HEK293T (cell line): ENCODE measurements at regions not wholly inside any gene's neighbourhood (a gene's known extent, or its start where the extent isn't known, plus 50 kb on each side); places are given as distances from the start of the nearest gene placed in this dataset.
"Not testable (repeated sequence)": the region's sequence is repeated elsewhere in the genome, so short reads cannot be mapped to it uniquely, and the experiment has no call there.

Experiments used
- ARNT ChIP-seq: fragments of 450-650 bp; IDR thresholded peaks from 2 replicates; pipeline ENCODE4 v1.6.1; 2017; ENCODE audit warnings: mild to moderate bottlenecking
- FOXK2 ChIP-seq: fragments of 450-650 bp; IDR thresholded peaks from 2 replicates; pipeline ENCODE4 v1.6.1; 2016; ENCODE audit warnings: mild to moderate bottlenecking
- HDGF ChIP-seq: fragments of 450-650 bp; IDR thresholded peaks from 2 replicates; pipeline ENCODE4 v1.6.1; 2017; ENCODE audit warnings: antibody characterized with exemption, borderline replicate concordance
- NFRKB ChIP-seq: fragments of 450-650 bp; IDR thresholded peaks from 2 replicates; pipeline ENCODE4 v1.6.1; 2016; ENCODE audit warnings: mild to moderate bottlenecking, moderate library complexity
- SP1 ChIP-seq: fragments of 450-650 bp; IDR thresholded peaks from 2 replicates; pipeline ENCODE4 v1.6.1; 2017
- TARDBP ChIP-seq: fragments of 450-650 bp; IDR thresholded peaks from 2 replicates; pipeline ENCODE4 v1.6.1; 2016
- TF ChIP-seq, protein P1 (sequence below): fragments of 450-650 bp; IDR thresholded peaks from 2 replicates; pipeline ENCODE4 v1.6.1; 2016

DNA sequence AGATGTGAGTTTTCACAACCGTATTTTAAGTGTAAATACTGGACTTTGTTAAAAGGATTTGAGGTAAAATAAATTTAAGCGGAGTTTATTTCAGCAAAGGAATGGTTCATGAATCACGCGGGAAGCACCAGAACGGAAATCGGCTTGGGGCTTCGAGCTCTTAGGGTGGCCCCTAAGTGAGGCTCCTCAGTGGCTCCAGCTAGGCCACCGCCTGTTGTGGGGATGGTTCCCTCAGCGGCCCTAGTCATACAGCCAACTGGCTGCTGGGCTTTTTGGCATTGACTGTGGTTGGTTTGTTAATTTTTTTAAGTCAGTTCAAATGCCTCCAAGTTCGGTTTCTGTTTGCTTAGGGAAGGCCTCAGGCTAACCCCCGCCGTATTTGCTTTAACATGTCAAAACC lies 198.0 kb downstream of the LMLN start:
- TF ChIP-seq TARDBP, SP1, ARNT, NFRKB, HDGF, FOXK2: not testable (repeated sequence)
- TF ChIP-seq, protein P1, sequence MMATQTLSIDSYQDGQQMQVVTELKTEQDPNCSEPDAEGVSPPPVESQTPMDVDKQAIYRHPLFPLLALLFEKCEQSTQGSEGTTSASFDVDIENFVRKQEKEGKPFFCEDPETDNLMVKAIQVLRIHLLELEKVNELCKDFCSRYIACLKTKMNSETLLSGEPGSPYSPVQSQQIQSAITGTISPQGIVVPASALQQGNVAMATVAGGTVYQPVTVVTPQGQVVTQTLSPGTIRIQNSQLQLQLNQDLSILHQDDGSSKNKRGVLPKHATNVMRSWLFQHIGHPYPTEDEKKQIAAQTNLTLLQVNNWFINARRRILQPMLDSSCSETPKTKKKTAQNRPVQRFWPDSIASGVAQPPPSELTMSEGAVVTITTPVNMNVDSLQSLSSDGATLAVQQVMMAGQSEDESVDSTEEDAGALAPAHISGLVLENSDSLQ: not testable (repeated sequence)
